ENCODE measurements at regions not wholly inside any gene's neighbourhood (a gene's known extent, or its start where the extent isn't known, plus 50 kb on each side); places are given as distances from the start of the nearest gene placed in this dataset.

- TF ChIP-seq, protein P1, sequence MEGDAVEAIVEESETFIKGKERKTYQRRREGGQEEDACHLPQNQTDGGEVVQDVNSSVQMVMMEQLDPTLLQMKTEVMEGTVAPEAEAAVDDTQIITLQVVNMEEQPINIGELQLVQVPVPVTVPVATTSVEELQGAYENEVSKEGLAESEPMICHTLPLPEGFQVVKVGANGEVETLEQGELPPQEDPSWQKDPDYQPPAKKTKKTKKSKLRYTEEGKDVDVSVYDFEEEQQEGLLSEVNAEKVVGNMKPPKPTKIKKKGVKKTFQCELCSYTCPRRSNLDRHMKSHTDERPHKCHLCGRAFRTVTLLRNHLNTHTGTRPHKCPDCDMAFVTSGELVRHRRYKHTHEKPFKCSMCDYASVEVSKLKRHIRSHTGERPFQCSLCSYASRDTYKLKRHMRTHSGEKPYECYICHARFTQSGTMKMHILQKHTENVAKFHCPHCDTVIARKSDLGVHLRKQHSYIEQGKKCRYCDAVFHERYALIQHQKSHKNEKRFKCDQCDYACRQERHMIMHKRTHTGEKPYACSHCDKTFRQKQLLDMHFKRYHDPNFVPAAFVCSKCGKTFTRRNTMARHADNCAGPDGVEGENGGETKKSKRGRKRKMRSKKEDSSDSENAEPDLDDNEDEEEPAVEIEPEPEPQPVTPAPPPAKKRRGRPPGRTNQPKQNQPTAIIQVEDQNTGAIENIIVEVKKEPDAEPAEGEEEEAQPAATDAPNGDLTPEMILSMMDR (IDR thresholded peaks at IDR 0.05) = no peak
- TF ChIP-seq POLR2AphosphoS5 (IDR thresholded peaks at IDR 0.05) (no peak), POLR2A (IDR thresholded peaks at IDR 0.05) (no peak)
These were observed 205.9 kb downstream of the NSG2 start for GRCh38 chr5:174251305-174252000.

All from suprapubic skin (tissue), 4 donors.